HAP-1 (cell line): ENCODE measurements at regions not wholly inside any gene's neighbourhood (a gene's known extent, or its start where the extent isn't known, plus 50 kb on each side); places are given as distances from the start of the nearest gene placed in this dataset.
"Not testable (repeated sequence)": the region's sequence is repeated elsewhere in the genome, so short reads cannot be mapped to it uniquely, and the experiment has no call there.

Source experiments
- DNase-seq, 2 experiments: peaks; one replicate each; pipeline ENCODE4 v3.0.0-alpha.2; 2016 to 2020; ENCODE audit warnings: low spot score in 2 of 2
- H3K27me3 ChIP-seq: fragments of 250-450 bp; sonication (Bioruptor Pico); 2 replicates; pipeline ENCODE4 v1.5.1; 2020; ENCODE audit warnings: low read depth, mild to moderate bottlenecking, moderate library complexity
- H3K36me3 ChIP-seq: fragments of 250-450 bp; sonication (Bioruptor Pico); replicated peaks from 2 replicates; pipeline ENCODE4 v1.5.1; 2020; ENCODE audit warnings: mild to moderate bottlenecking
- H3K4me1 ChIP-seq: fragments of 250-450 bp; sonication (Bioruptor Pico); 2 replicates; pipeline ENCODE4 v1.5.1; 2020; ENCODE audit warnings: mild to moderate bottlenecking
- H3K4me3 ChIP-seq: fragments of 250-450 bp; sonication (Bioruptor Pico); 2 replicates; pipeline ENCODE4 v1.5.1; 2020; ENCODE audit warnings: mild to moderate bottlenecking, moderate library complexity
- H3K9me3 ChIP-seq: fragments of 250-450 bp; sonication (Bioruptor Pico); 2 replicates; pipeline ENCODE4 v1.5.1; 2020; ENCODE audit warnings: mild to moderate bottlenecking, moderate library complexity
- in situ Hi-C: fragments of 300-500 bp; cut with MboI; formaldehyde crosslinking; loops from 3 replicates; pipeline ENCODE4 v1.14.3; 2020; ENCODE audit warnings: low sequenced_read_pairs, inconsistent platforms, mixed read lengths

- H3K27me3 ChIP-seq, result no peaks in the 10 kb centered on the region
- no peak for DNase-seq
- H3K36me3 ChIP-seq, result no peaks in the 10 kb centered on the region
- H3K9me3 ChIP-seq, result no peaks in the 10 kb centered on the region
- no peak overlapping the region for H3K4me3 ChIP-seq
- in situ Hi-C loops, result no loop called here
- peaks cover 11% of the 10 kb centered on the region for H3K4me1 ChIP-seq
These were observed 157.5 kb downstream of the PCDH20 start for GRCh38 chr13:61258185-61258584.

DNA sequence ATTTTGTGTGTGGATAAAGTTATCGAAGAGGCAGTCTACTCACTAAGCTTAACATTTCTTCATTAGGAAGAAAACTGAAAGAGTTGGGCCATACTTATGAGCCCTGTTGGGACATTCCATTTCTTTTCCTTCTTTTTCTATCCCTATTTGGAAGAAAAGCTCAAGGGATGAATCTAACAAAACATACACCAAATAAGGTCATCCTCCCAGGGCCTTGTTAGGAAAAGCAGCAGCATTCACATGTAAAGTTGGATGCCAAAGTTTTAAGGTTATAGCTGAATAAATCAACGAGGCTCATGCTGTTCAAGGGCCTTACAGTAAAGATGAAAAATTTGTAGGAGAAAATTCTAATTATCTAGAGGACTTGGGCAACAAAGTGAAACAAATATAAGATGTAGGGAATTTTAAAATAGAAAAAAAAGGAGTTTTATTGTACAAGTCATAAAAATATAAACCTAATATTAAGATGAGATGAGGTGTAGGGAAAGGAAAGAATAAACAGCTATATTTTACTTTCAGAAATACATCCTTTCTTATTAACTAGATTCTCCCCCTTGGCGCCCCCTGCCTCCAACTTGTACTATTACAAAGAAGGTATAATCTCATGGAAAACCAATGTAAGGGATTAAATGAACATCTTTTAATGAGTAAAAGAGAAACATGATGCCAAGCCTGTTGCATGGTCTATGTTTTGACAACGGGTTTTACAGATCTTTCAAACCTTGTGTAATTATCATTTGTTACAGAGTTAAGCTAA lies 160.4 kb downstream of the PCDH20 start:
- no peaks in the 10 kb centered on the region for H3K27me3 ChIP-seq
- DNase-seq, result peak; percentile 32 to 58
- in situ Hi-C loops, result no loop called here
- H3K9me3 ChIP-seq, result no peaks in the 10 kb centered on the region
- H3K4me3 ChIP-seq, result no peak overlapping the region
- 0 out of 2 replicates have a peak, but pooled peaks cover 5% of the 10 kb centered on the region for H3K4me1 ChIP-seq
- no peaks in the 10 kb centered on the region for H3K36me3 ChIP-seq

DNA sequence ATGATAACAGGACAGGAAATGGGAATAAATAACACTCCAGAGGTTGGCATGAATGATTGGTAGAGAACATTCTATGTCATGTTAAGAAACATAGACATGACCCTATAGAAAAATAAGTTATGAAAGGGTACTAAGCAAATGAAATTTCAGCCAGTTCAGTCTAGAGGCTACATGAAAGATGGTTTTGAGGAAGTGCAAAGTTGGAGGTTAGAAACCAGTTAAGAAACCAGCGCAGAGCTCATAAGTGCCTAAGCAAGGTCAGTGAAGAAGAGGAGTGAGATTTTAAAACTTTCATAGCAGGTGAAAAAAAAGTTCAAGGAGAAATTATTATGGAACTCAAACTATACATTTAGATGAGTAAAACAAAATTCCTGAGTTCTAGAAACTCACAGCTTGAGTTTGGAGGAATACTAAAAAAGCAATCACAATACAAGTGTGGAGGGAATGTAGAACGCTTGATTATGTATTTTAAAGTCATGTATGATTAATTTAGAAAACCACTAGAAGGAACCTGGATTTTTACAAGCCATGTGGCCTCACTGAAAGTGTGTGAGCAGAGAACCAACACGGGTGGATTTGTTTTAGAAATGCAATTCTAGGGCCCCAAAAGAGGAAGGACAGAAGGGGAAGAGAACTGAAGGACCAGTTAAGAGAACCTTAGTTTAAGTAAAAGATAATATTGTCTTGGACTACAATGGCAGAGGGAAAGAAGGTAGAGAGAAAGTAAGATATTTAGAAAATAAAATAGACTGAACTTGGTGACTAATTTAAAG lies 162.4 kb downstream of the PCDH20 start:
- H3K4me1 ChIP-seq, result 0 out of 2 replicates have a peak, but pooled peaks cover 5% of the 10 kb centered on the region
- no peaks in the 10 kb centered on the region for H3K27me3 ChIP-seq
- in situ Hi-C loops, result no loop called here
- DNase-seq, result no peak
- no peak overlapping the region for H3K4me3 ChIP-seq
- H3K36me3 ChIP-seq, result no peaks in the 10 kb centered on the region
- no peaks in the 10 kb centered on the region for H3K9me3 ChIP-seq

GRCh38 chr13:61252213-61252612 lies 163.4 kb downstream of the PCDH20 start:
- peaks cover 5% of the 10 kb centered on the region; the same call in 1 of the 2 replicates for H3K4me1 ChIP-seq

GRCh38 chr13:61247149-61247936 lies 168.3 kb downstream of the PCDH20 start:
- H3K27me3 ChIP-seq, result no peaks in the 10 kb centered on the region
- H3K36me3 ChIP-seq, result no peaks in the 10 kb centered on the region
- in situ Hi-C loops, result no loop called here
- no peak for DNase-seq
- no peaks in the 10 kb centered on the region for H3K9me3 ChIP-seq
- H3K4me3 ChIP-seq, result no peak overlapping the region
- H3K4me1 ChIP-seq, result peaks cover 5% of the 10 kb centered on the region

More at GRCh38 chr13:61252213-61252612, 163.4 kb downstream of the PCDH20 start:
- H3K4me3 ChIP-seq, result no peak overlapping the region
- no peaks in the 10 kb centered on the region for H3K36me3 ChIP-seq
- no peak for DNase-seq
- H3K27me3 ChIP-seq, result no peaks in the 10 kb centered on the region
- in situ Hi-C loops, result no loop called here
- no peaks in the 10 kb centered on the region for H3K9me3 ChIP-seq

- Histone ChIP-seq H3K4me1 (peaks cover 5% of the 10 kb centered on the region), H3K27me3 (no peaks in the 10 kb centered on the region), H3K36me3 (no peaks in the 10 kb centered on the region), H3K4me3 (no peak overlapping the region), H3K9me3 (no peaks in the 10 kb centered on the region)
- DNase-seq, result peak in 1 of 2 experiments; percentile 59
- in situ Hi-C loops, result no loop called here
These were observed 169.3 kb downstream of the PCDH20 start for GRCh38 chr13:61246351-61246750.

GRCh38 chr13:61215601-61216000 lies 200.0 kb downstream of the PCDH20 start:
- Histone ChIP-seq H3K27me3 (no peaks in the 10 kb centered on the region), H3K4me1 (no peaks in the 10 kb centered on the region), H3K4me3 (no peak overlapping the region), H3K36me3 (no peaks in the 10 kb centered on the region), H3K9me3 (no peaks in the 10 kb centered on the region)
- DNase-seq, result no peak
- in situ Hi-C loops, result no loop called here

DNA sequence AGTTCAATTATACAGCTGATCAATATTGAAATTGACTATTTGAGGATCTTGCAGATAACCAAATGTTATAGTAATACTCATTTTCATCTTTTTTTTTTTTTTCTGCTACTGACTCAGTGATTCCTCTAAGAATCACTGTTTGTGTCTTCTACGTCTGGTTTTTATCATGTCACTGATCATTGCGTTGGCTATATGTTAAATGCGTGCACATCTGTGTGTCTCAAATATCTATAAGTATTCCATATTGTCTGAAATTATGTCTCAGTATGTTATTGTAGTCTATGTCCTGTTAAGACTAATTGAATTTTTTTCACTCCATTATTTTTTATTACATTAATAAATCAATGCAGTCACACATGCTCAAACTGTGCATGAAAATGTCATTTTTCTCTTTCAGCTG lies 200.5 kb downstream of the PCDH20 start:
- H3K4me1 ChIP-seq, result no peaks in the 10 kb centered on the region
- no peaks in the 10 kb centered on the region for H3K27me3 ChIP-seq
- no peak for DNase-seq
- in situ Hi-C loops, result no loop called here
- H3K4me3 ChIP-seq, result no peak overlapping the region
- H3K9me3 ChIP-seq, result no peaks in the 10 kb centered on the region
- H3K36me3 ChIP-seq, result no peaks in the 10 kb centered on the region

GRCh38 chr13:61214551-61214950 lies 201.1 kb downstream of the PCDH20 start:
- DNase-seq, result no peak

GRCh38 chr13:61205898-61206297 lies 209.8 kb downstream of the PCDH20 start:
- in situ Hi-C loops, DNase-seq, H3K4me3 ChIP-seq, H3K36me3 ChIP-seq, H3K27me3 ChIP-seq, H3K9me3 ChIP-seq, H3K4me1 ChIP-seq: not testable (repeated sequence)

More at GRCh38 chr13:61214551-61214950, 201.1 kb downstream of the PCDH20 start:
- in situ Hi-C loops, result no loop called here
- Histone ChIP-seq H3K4me3 (no peak overlapping the region), H3K27me3 (no peaks in the 10 kb centered on the region), H3K36me3 (no peaks in the 10 kb centered on the region), H3K4me1 (no peaks in the 10 kb centered on the region), H3K9me3 (no peaks in the 10 kb centered on the region)

GRCh38 chr13:61204025-61204424 lies 211.6 kb downstream of the PCDH20 start:
- Histone ChIP-seq H3K9me3 (no peaks in the 10 kb centered on the region), H3K27me3 (no peaks in the 10 kb centered on the region), H3K36me3 (no peaks in the 10 kb centered on the region), H3K4me1 (peaks cover 4% of the 10 kb centered on the region; the same call in 1 of the 2 replicates), H3K4me3 (no peak overlapping the region)
- peak in 1 of 2 experiments; percentile 44 for DNase-seq
- in situ Hi-C loops, result no loop called here

DNA sequence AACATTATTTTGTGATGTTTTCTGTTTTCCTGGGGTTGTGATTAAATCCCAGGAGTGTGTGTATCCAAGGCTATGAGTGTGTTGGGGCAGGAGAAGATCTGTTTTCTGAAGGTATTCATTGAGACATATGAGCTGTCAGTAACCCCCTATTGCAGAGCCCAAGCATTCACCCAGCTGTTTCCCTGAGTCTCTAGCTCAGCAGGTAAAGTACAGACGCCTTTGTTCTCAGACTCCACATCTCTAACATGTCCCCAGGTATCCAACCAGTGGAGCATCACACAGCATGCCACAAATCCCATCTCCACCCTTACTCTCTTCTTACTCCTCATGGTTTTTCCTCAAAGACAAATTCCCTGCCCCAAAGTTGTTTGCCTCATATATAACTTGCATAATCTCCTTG lies 213.6 kb downstream of the PCDH20 start:
- in situ Hi-C loops, result no loop called here
- Histone ChIP-seq H3K4me1 (peaks cover 4% of the 10 kb centered on the region; the same call in 1 of the 2 replicates), H3K4me3 (no peak overlapping the region), H3K27me3 (no peaks in the 10 kb centered on the region), H3K9me3 (no peaks in the 10 kb centered on the region), H3K36me3 (no peaks in the 10 kb centered on the region)
- DNase-seq, result no peak

DNA sequence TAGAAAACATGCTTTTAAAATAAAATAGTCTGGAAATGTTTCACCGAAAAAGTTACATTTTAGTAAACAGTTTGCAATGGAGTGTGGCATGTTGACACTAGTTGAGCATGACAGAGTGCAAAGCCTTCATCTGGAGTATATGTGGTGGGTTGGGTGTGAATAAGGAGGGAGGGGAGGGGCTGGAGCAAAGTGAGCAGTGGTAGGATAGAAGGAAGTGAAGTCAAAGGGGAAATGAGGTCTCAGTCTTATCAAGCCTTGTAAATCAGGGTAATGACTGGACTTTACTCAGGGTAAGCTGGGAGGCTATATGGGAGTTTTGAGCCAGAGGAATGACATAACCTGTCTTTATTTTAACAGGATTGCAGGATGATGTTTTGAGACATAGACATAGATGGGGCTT lies 222.8 kb downstream of the PCDH20 start:
- H3K36me3 ChIP-seq, result no peaks in the 10 kb centered on the region
- in situ Hi-C loops, result no loop called here
- H3K9me3 ChIP-seq, result no peaks in the 10 kb centered on the region
- H3K27me3 ChIP-seq, result no peaks in the 10 kb centered on the region
- no peak overlapping the region for H3K4me3 ChIP-seq
- no peak for DNase-seq
- no peaks in the 10 kb centered on the region for H3K4me1 ChIP-seq
